H1 (cell line): ENCODE measurements at regions not wholly inside any gene's neighbourhood (a gene's known extent, or its start where the extent isn't known, plus 50 kb on each side); places are given as distances from the start of the nearest gene placed in this dataset.
"Not testable (repeated sequence)": the region's sequence is repeated elsewhere in the genome, so short reads cannot be mapped to it uniquely, and the experiment has no call there.

Source experiments
- CTCF ChIA-PET: fragments of 300-600 bp; sonication (Branson Sonifier 250); formaldehyde crosslinking; loops from one replicate; lab custom pipeline; 2021; ENCODE audit not compliant: partially characterized antibody; lab: Charles Lee
- POLR2A ChIA-PET: fragments of 300-600 bp; sonication (Branson Sonifier 250); formaldehyde crosslinking; loops from one replicate; lab custom pipeline; 2021; ENCODE audit warnings: inconsistent platforms; ENCODE audit not compliant: partially characterized antibody; lab: Charles Lee
- DNase-seq, 2 experiments: peaks; one replicate each; pipeline versions ENCODE4 v3.0.0 to v3.0.0-alpha.2; 2010 to 2022; ENCODE audit warnings: low spot score in 2 of 2, low read depth in 1 of 2, mixed read lengths in 1 of 2
- FAIRE-seq: peaks from 2 replicates; lab custom pipeline; 2011; peaks lifted over from hg19 to GRCh38; lab: Jason Lieb, UNC
- H2AFZ ChIP-seq: 2 replicates; pipeline ENCODE4 v1.8.1; 2012; ENCODE audit warnings: low read length, inconsistent platforms
- H2AK5ac ChIP-seq: 2 replicates; pipeline ENCODE4 v1.6.1; 2013; ENCODE audit warnings: low read depth, low read length
- H2BK120ac ChIP-seq: replicated peaks from 2 replicates; pipeline ENCODE3; 2013; ENCODE audit warnings: low read depth, low read length, inconsistent platforms
- H2BK12ac ChIP-seq: 2 replicates; pipeline ENCODE4 v1.6.1; 2013; ENCODE audit warnings: low read depth, low read length
- H2BK15ac ChIP-seq: 2 replicates; pipeline ENCODE4 v1.6.1; 2013; ENCODE audit warnings: low read length
- H2BK20ac ChIP-seq: 2 replicates; pipeline ENCODE4 v1.6.1; 2013; ENCODE audit warnings: low read length
- H2BK5ac ChIP-seq: 2 replicates; pipeline ENCODE4 v1.6.1; 2013; ENCODE audit warnings: low read depth, low read length
- H3K14ac ChIP-seq: 2 replicates; pipeline ENCODE4 v1.6.1; 2013; ENCODE audit warnings: inconsistent platforms; ENCODE audit not compliant: insufficient read length
- H3K18ac ChIP-seq: 2 replicates; pipeline ENCODE4 v1.6.1; 2013; ENCODE audit warnings: low read length; ENCODE audit errors: extremely low read depth
- H3K23ac ChIP-seq: 2 replicates; pipeline ENCODE4 v1.6.1; 2013; ENCODE audit warnings: inconsistent platforms; ENCODE audit not compliant: insufficient read length
- H3K23me2 ChIP-seq: 2 replicates; pipeline ENCODE4 v1.6.1; 2013; ENCODE audit warnings: low read depth, low read length
- H3K27ac ChIP-seq: 2 replicates; pipeline ENCODE4 v1.6.1; 2011; ENCODE audit warnings: low read depth, low read length, inconsistent platforms
- H3K27me3 ChIP-seq, 4 experiments: replicated peaks in 1 of 4; 1 replicate in 1 of 4; 2 replicates in 3 of 4; pipeline versions ENCODE4 v1.6.1 to v1.8.1; 2011 to 2013; ENCODE audit warnings: low read length in 3 of 4, mild to moderate bottlenecking in 3 of 4, inconsistent platforms in 2 of 4, mixed read lengths in 2 of 4, moderate library complexity in 1 of 4; ENCODE audit not compliant: control insufficient read depth in 3 of 4, insufficient read depth in 3 of 4; ENCODE audit errors: extremely low read depth in 1 of 4
- H3K36me3 ChIP-seq, 4 experiments: 2 replicates each; pipeline versions ENCODE4 v1.6.1 to v1.8.1; 2011 to 2013; ENCODE audit warnings: mild to moderate bottlenecking in 4 of 4, low read length in 3 of 4, moderate library complexity in 2 of 4, control low read depth in 1 of 4, inconsistent platforms in 1 of 4; ENCODE audit not compliant: insufficient read depth in 4 of 4, control insufficient read depth in 2 of 4
- H3K4ac ChIP-seq: replicated peaks from 2 replicates; pipeline ENCODE3; 2013; ENCODE audit warnings: low read length, low read depth, mixed read lengths, inconsistent platforms; ENCODE audit not compliant: insufficient read length
- H3K4me1 ChIP-seq, 4 experiments: replicated peaks in 1 of 4; 1 replicate in 1 of 4; 2 replicates in 3 of 4; pipeline versions ENCODE4 v1.6.1 to v1.8.1; 2011 to 2013; ENCODE audit warnings: low read length in 3 of 4, inconsistent platforms in 2 of 4, mixed read lengths in 1 of 4; ENCODE audit not compliant: insufficient read depth in 4 of 4, control insufficient read depth in 3 of 4
- H3K4me2 ChIP-seq, 2 experiments: 2 replicates each; pipeline versions ENCODE4 v1.6.1 to v1.8.1; 2011 to 2013; ENCODE audit warnings: low read depth in 2 of 2, low read length in 2 of 2, control low read depth in 1 of 2, inconsistent platforms in 1 of 2, mild to moderate bottlenecking in 1 of 2; ENCODE audit not compliant: insufficient read depth in 1 of 2
- H3K4me3 ChIP-seq, 4 experiments: fragments of 200-600, 300-600 bp in 1 of 4; sonication (generic), shearing (Covaris generic), sonication (Bioruptor Twin) in 1 of 4; 2 replicates each; pipeline versions ENCODE4 v1.5.1 to v1.8.1; 2011 to 2016; ENCODE audit warnings: low read length in 4 of 4, low read depth in 3 of 4, control low read depth in 2 of 4, inconsistent platforms in 2 of 4, mild to moderate bottlenecking in 2 of 4, mixed read lengths in 1 of 4, moderate library complexity in 1 of 4; ENCODE audit not compliant: insufficient read depth in 2 of 4; ENCODE audit errors: extremely low read depth in 1 of 4
- H3K56ac ChIP-seq: replicated peaks from 2 replicates; pipeline ENCODE3; 2013; ENCODE audit warnings: low read depth, mild to moderate bottlenecking, mixed read lengths, low read length, inconsistent platforms; ENCODE audit not compliant: insufficient read length
- H3K79me1 ChIP-seq: 2 replicates; pipeline ENCODE4 v1.6.1; 2013; ENCODE audit warnings: low read depth, low read length, control low read depth
- H3K79me2 ChIP-seq, 2 experiments: 2 replicates each; pipeline versions ENCODE4 v1.6.1 to v1.8.1; 2012 to 2013; ENCODE audit warnings: low read length in 2 of 2, mild to moderate bottlenecking in 2 of 2, inconsistent platforms in 1 of 2; ENCODE audit not compliant: insufficient read depth in 2 of 2, control insufficient read depth in 1 of 2
- H3K9ac ChIP-seq, 4 experiments: replicated peaks in 1 of 4; 1 replicate in 1 of 4; 2 replicates in 3 of 4; pipeline versions ENCODE4 v1.6.1 to v1.8.1; 2011 to 2013; ENCODE audit warnings: low read depth in 3 of 4, low read length in 3 of 4, control low read depth in 2 of 4, mild to moderate bottlenecking in 2 of 4, moderate library complexity in 2 of 4, inconsistent platforms in 1 of 4; ENCODE audit errors: extremely low read depth in 1 of 4
- H3K9me3 ChIP-seq, 2 experiments: 2 replicates each; pipeline versions ENCODE4 v1.6.1 to v1.8.1; 2012 to 2013; ENCODE audit warnings: mild to moderate bottlenecking in 2 of 2, moderate library complexity in 2 of 2, control low read depth in 1 of 2, inconsistent platforms in 1 of 2, low read depth in 1 of 2, low read length in 1 of 2, mixed read lengths in 1 of 2; ENCODE audit not compliant: insufficient read depth in 2 of 2
- H4K20me1 ChIP-seq, 2 experiments: replicated peaks in 1 of 2; 2 replicates each; pipeline versions ENCODE3 to v1.8.1; 2011 to 2013; ENCODE audit warnings: inconsistent platforms in 2 of 2, low read length in 2 of 2, mild to moderate bottlenecking in 1 of 2; ENCODE audit not compliant: insufficient read depth in 2 of 2, control insufficient read depth in 1 of 2
- H4K5ac ChIP-seq: 2 replicates; pipeline ENCODE4 v1.6.1; 2013; ENCODE audit warnings: low read length, low read depth, mixed read lengths, inconsistent platforms; ENCODE audit not compliant: insufficient read length
- H4K8ac ChIP-seq: 2 replicates; pipeline ENCODE4 v1.8.0; 2013; ENCODE audit warnings: mild to moderate bottlenecking, moderate library complexity, low read length, inconsistent platforms; ENCODE audit not compliant: insufficient read depth; ENCODE audit errors: extremely low read depth
- H4K91ac ChIP-seq: replicated peaks from 2 replicates; pipeline ENCODE3; 2013; ENCODE audit warnings: low read length, mixed read lengths, inconsistent platforms; ENCODE audit not compliant: insufficient read length
- WGBS, 2 experiments: shearing (Covaris generic) in 1 of 2; methylation state at CpG; one replicate each; pipeline versions ENCODE4 v1.1.6 to v1.1.7; 2013 to 2015; ENCODE audit warnings: low lambda C conversion rate in 2 of 2, mixed read lengths in 2 of 2, inconsistent platforms in 1 of 2, low coverage in 1 of 2, missing lambda C conversion rate in 1 of 2; ENCODE audit not compliant: insufficient replicate concordance in 2 of 2, insufficient coverage in 1 of 2, insufficient read length in 1 of 2; ENCODE audit errors: extremely low coverage in 1 of 2, missing lambda C conversion rate in 1 of 2; 5-methylcytosine and 5-hydroxymethylcytosine counted together

DNA sequence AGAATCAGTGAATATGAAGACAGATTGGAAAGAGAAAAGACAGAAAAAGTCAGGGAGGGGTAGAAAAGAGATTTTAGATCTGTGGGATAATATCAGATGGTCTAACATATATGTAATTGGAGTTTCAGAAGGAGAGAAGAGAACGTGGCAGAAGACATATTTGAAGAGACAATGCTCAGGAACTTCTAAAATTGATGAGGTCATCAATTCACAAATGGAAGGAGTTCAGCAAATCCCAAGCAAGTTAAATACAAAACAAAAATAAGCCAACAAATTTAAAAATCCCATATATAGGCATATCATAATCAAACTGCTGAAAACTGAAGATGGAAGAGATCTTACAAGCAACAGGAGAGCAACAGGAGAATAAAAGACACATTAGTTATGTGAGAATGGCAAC, 87.3 kb downstream of the SYT15B start:
- CTCF ChIA-PET, FAIRE-seq: not testable (repeated sequence)

DNA sequence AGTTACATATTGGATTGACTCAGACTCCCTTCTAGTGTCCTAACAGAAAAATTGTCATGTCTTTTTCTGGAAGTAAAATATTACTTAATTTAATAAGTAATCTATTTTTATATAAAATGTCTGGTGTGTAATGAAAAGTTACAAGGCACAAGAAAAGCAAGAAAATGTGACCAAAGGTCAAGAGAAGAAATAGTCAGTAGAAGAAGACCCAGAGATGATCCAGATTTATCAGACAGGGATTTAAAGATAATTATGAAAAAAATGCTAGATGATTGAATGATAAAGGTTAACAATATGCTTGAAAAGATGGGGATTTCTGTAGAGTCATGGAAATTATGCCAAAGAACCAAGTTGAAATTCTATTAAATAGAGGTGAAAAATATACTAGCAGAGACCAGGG, 87.8 kb downstream of the SYT15B start:
- H3K14ac ChIP-seq, DNase-seq, H4K20me1 ChIP-seq, H3K27me3 ChIP-seq, H4K8ac ChIP-seq, H3K9me3 ChIP-seq, H3K79me1 ChIP-seq, H3K56ac ChIP-seq, H3K36me3 ChIP-seq, H2AFZ ChIP-seq, H4K91ac ChIP-seq, H3K23me2 ChIP-seq, H2AK5ac ChIP-seq, H3K27ac ChIP-seq, H3K23ac ChIP-seq, H3K4ac ChIP-seq, CTCF ChIA-PET, H2BK12ac ChIP-seq, H2BK15ac ChIP-seq, POLR2A ChIA-PET, H3K9ac ChIP-seq, H3K4me2 ChIP-seq, H3K4me1 ChIP-seq, H3K79me2 ChIP-seq, FAIRE-seq, H3K4me3 ChIP-seq, H4K5ac ChIP-seq, H3K18ac ChIP-seq, H2BK5ac ChIP-seq, H2BK120ac ChIP-seq, H2BK20ac ChIP-seq: not testable (repeated sequence)

More for the DNA sequence above, 87.3 kb downstream of the SYT15B start:
- H3K23me2 ChIP-seq, H4K91ac ChIP-seq, DNase-seq, H3K4ac ChIP-seq, H4K8ac ChIP-seq, H2BK12ac ChIP-seq, H3K14ac ChIP-seq, H3K18ac ChIP-seq, H3K4me1 ChIP-seq, H2AFZ ChIP-seq, H3K79me2 ChIP-seq, H3K27me3 ChIP-seq, H4K20me1 ChIP-seq, H3K23ac ChIP-seq, H3K4me2 ChIP-seq, H3K27ac ChIP-seq, H3K4me3 ChIP-seq, H2AK5ac ChIP-seq, POLR2A ChIA-PET, H4K5ac ChIP-seq, H2BK120ac ChIP-seq, H2BK20ac ChIP-seq, H3K56ac ChIP-seq, H3K9me3 ChIP-seq, H3K79me1 ChIP-seq, H3K36me3 ChIP-seq, H2BK5ac ChIP-seq, H2BK15ac ChIP-seq, H3K9ac ChIP-seq: not testable (repeated sequence)
- 100% methylated on average over 1 of the region's 1 CpG; no CpG with 5 or more reads in 1 of the 2 experiments for WGBS, 2 experiments
